CD14-positive monocyte (primary cell): ENCODE measurements at regions not wholly inside any gene's neighbourhood (a gene's known extent, or its start where the extent isn't known, plus 50 kb on each side); places are given as distances from the start of the nearest gene placed in this dataset.

Source experiments
- DNase-seq, 3 donors: peaks; one replicate each; pipeline ENCODE4 v3.0.0-alpha.2; 2011 to 2022
- H2AFZ ChIP-seq: 2 replicates; pipeline ENCODE4 v1.6.0; 2012; ENCODE audit warnings: mild to moderate bottlenecking, low read depth, low read length, inconsistent platforms; ENCODE audit not compliant: insufficient read depth, poor library complexity, severe bottlenecking
- H3K27ac ChIP-seq, 2 donors: 1 replicate in 1 of 2; 2 replicates in 1 of 2; pipeline ENCODE4 v1.5.1; 2012 to 2013; ENCODE audit warnings: low read length in 2 of 2, control low read depth in 1 of 2, inconsistent platforms in 1 of 2, low read depth in 1 of 2, mild to moderate bottlenecking in 1 of 2
- H3K27me3 ChIP-seq, 2 donors: one replicate each; pipeline versions ENCODE4 v1.6.0 to v1.6.1; 2011 to 2013; ENCODE audit warnings: low read length in 2 of 2; ENCODE audit not compliant: control insufficient read depth in 2 of 2, insufficient read depth in 2 of 2
- H3K36me3 ChIP-seq, 2 donors: replicated peaks in 1 of 2; 1 replicate in 1 of 2; 2 replicates in 1 of 2; pipeline versions ENCODE4 v1.5.1 to v1.6.1; 2012 to 2013; ENCODE audit warnings: low read length in 2 of 2, control low read depth in 1 of 2, inconsistent platforms in 1 of 2, mild to moderate bottlenecking in 1 of 2; ENCODE audit not compliant: insufficient read depth in 2 of 2, control insufficient read depth in 1 of 2
- H3K4me1 ChIP-seq, 2 donors: 1 replicate in 1 of 2; 2 replicates in 1 of 2; pipeline versions ENCODE4 v1.5.1 to v1.6.1; 2012 to 2013; ENCODE audit warnings: low read length in 2 of 2, control low read depth in 1 of 2, inconsistent platforms in 1 of 2, mild to moderate bottlenecking in 1 of 2, moderate library complexity in 1 of 2; ENCODE audit not compliant: insufficient read depth in 2 of 2, control insufficient read depth in 1 of 2
- H3K4me2 ChIP-seq: replicated peaks from 2 replicates; pipeline ENCODE3; 2012; ENCODE audit warnings: low read length, moderate library complexity, mild to moderate bottlenecking; ENCODE audit not compliant: poor library complexity, severe bottlenecking; ENCODE audit errors: extremely low read depth
- H3K4me3 ChIP-seq, 3 experiments: fragments of 200-600 bp in 1 of 3; sonication (generic) in 1 of 3; replicated peaks in 1 of 3; 1 replicate in 2 of 3; 2 replicates in 1 of 3; pipeline ENCODE4 v1.5.1; 2011 to 2013; ENCODE audit warnings: low read length in 3 of 3, mild to moderate bottlenecking in 3 of 3, control low read depth in 2 of 3, low read depth in 2 of 3, inconsistent platforms in 1 of 3, moderate library complexity in 1 of 3
- H3K79me2 ChIP-seq: 2 replicates; pipeline ENCODE4 v1.6.0; 2012; ENCODE audit warnings: mild to moderate bottlenecking, control low read depth, inconsistent platforms, low read length, moderate library complexity; ENCODE audit not compliant: insufficient read depth
- H3K9ac ChIP-seq: 2 replicates; pipeline ENCODE4 v1.6.0; 2017; ENCODE audit warnings: low read length, mild to moderate bottlenecking; ENCODE audit not compliant: insufficient read depth, poor library complexity, severe bottlenecking
- H3K9me3 ChIP-seq, 2 donors: replicated peaks in 1 of 2; 1 replicate in 1 of 2; 2 replicates in 1 of 2; pipeline versions ENCODE4 v1.5.1 to v1.6.1; 2012 to 2013; ENCODE audit warnings: low read length in 2 of 2, control low read depth in 1 of 2; ENCODE audit not compliant: control insufficient read depth in 1 of 2, insufficient read depth in 1 of 2
- H4K20me1 ChIP-seq: 2 replicates; pipeline ENCODE4 v1.6.0; 2012; ENCODE audit warnings: mild to moderate bottlenecking, low read length, control low read depth, moderate library complexity; ENCODE audit not compliant: insufficient read depth
- H3K27ac Mint-ChIP-seq, 7 donors: one replicate each; pipeline ENCODE4 v1.8.0; 2020; ENCODE audit warnings: mild to moderate bottlenecking in 7 of 7, mixed read lengths in 7 of 7, moderate library complexity in 6 of 7, inconsistent platforms in 2 of 7
- H3K27me3 Mint-ChIP-seq, 3 donors: one replicate each; pipeline ENCODE4 v1.8.0; 2021 to 2022; ENCODE audit warnings: low read depth in 3 of 3, mild to moderate bottlenecking in 3 of 3, mixed read lengths in 3 of 3, moderate library complexity in 3 of 3, inconsistent platforms in 1 of 3
- H3K36me3 Mint-ChIP-seq, 2 donors: one replicate each; pipeline ENCODE4 v1.8.0; 2020; ENCODE audit warnings: mixed read lengths in 2 of 2, inconsistent platforms in 1 of 2, mild to moderate bottlenecking in 1 of 2
- H3K4me1 Mint-ChIP-seq: one replicate; pipeline ENCODE4 v1.8.0; 2020; ENCODE audit warnings: mild to moderate bottlenecking, mixed read lengths
- H3K4me3 Mint-ChIP-seq, 2 donors: one replicate each; pipeline ENCODE4 v1.8.0; 2020; ENCODE audit warnings: mild to moderate bottlenecking in 2 of 2, mixed read lengths in 2 of 2, moderate library complexity in 1 of 2
- H3K9me3 Mint-ChIP-seq, 7 donors: one replicate each; pipeline ENCODE4 v1.8.0; 2020 to 2022; ENCODE audit warnings: mixed read lengths in 7 of 7, mild to moderate bottlenecking in 6 of 7, moderate library complexity in 6 of 7, inconsistent platforms in 2 of 7
- CTCF ChIP-seq: fragments of 200-600 bp; IDR thresholded peaks from one replicate; pipeline ENCODE4 v1.8.0; 2022; ENCODE audit warnings: antibody characterized with exemption, mild to moderate bottlenecking
- WGBS: methylation state at CpG from one replicate; pipeline ENCODE4 v1.1.5; 2013; ENCODE audit warnings: missing lambda C conversion rate; ENCODE audit not compliant: insufficient coverage; 5-methylcytosine and 5-hydroxymethylcytosine counted together
- intact Hi-C, 2 donors: fragments of 100-400 bp; cut with micrococcal nuclease; formaldehyde crosslinking; loops; one replicate each; pipeline versions ENCODE4 v1.15.0 to v1.15.1; 2023

- TF ChIP-seq CTCF = no peak
- H3K9ac ChIP-seq = no peak overlapping the region
These were observed 139.0 kb upstream of the PIEZO2 start for GRCh38 chr18:11288401-11288800.

GRCh38 chr18:11286431-11286830 is 137.1 kb upstream of the PIEZO2 start:
- Histone ChIP-seq H2AFZ (no peak overlapping the region), H3K4me1 (no peaks in the 10 kb centered on the region), H3K4me3 (no peak overlapping the region), H3K36me3 (no peaks in the 10 kb centered on the region), H3K27ac (no peak overlapping the region), H3K4me2 (no peak overlapping the region), H3K27me3 (no peaks in the 10 kb centered on the region), H4K20me1 (no peaks in the 10 kb centered on the region), H3K79me2 (no peaks in the 10 kb centered on the region), H3K9me3 (no peaks in the 10 kb centered on the region), H3K9ac (no peak overlapping the region)
- no peak overlapping the region for H3K27ac Mint-ChIP-seq
- H3K4me3 Mint-ChIP-seq = no peak overlapping the region
- H3K27me3 Mint-ChIP-seq = peaks cover 0 to 2% (median 1%) of the 10 kb centered on the region in 3 donors
- WGBS = 100% methylated on average over 2 of the region's 3 CpGs
- H3K4me1 Mint-ChIP-seq = no peaks in the 10 kb centered on the region
- TF ChIP-seq CTCF = no peak
- DNase-seq = no peak
- no peaks in the 10 kb centered on the region for H3K36me3 Mint-ChIP-seq
- intact Hi-C loops = no loop called here
- H3K9me3 Mint-ChIP-seq = peaks cover 0 to 4% (median 0%) of the 10 kb centered on the region in 7 donors

More at GRCh38 chr18:11288401-11288800, 139.0 kb upstream of the PIEZO2 start:
- Mint-ChIP-seq H3K36me3 (no peaks in the 10 kb centered on the region), H3K27me3 (peaks cover 0 to 2% (median 1%) of the 10 kb centered on the region in 3 donors), H3K4me3 (no peak overlapping the region), H3K27ac (no peak overlapping the region), H3K4me1 (no peaks in the 10 kb centered on the region), H3K9me3 (peaks cover 0 to 1% (median 0%) of the 10 kb centered on the region in 7 donors)
- H3K79me2 ChIP-seq = no peaks in the 10 kb centered on the region
- DNase-seq = no peak
- H3K27ac ChIP-seq = no peak overlapping the region
- H3K4me3 ChIP-seq = no peak overlapping the region
- WGBS = no CpG with 5 or more reads among the region's 1 CpG
- no peaks in the 10 kb centered on the region for H4K20me1 ChIP-seq
- H3K36me3 ChIP-seq = no peaks in the 10 kb centered on the region
- no peaks in the 10 kb centered on the region for H3K4me1 ChIP-seq
- no peak overlapping the region for H3K4me2 ChIP-seq
- no peak overlapping the region for H2AFZ ChIP-seq
- intact Hi-C loops = no loop called here
- no peaks in the 10 kb centered on the region for H3K9me3 ChIP-seq
- H3K27me3 ChIP-seq = no peaks in the 10 kb centered on the region
